CD4-positive, alpha-beta T cell treated with Interleukin-4 for 4 hours (primary cell): ENCODE measurements at regions not wholly inside any gene's neighbourhood (a gene's known extent, or its start where the extent isn't known, plus 50 kb on each side); places are given as distances from the start of the nearest gene placed in this dataset.

Experiments
- DNase-seq: peaks from one replicate; pipeline ENCODE4 v3.0.0-alpha.2; 2020

- DNase-seq, result peak; percentile 36
These were observed 304.1 kb upstream of the SSTR1 start for GRCh38 chr14:37903343-37904191.

- DNase-seq, result no peak
These were observed 283.1 kb upstream of the SSTR1 start for GRCh38 chr14:37924622-37925021.

GRCh38 chr14:37932008-37932407, 275.7 kb upstream of the SSTR1 start:
- DNase-seq, result no peak

- DNase-seq, result no peak
These were observed 275.2 kb upstream of the SSTR1 start for GRCh38 chr14:37932481-37932880.

- no peak for DNase-seq
These were observed 270.7 kb upstream of the SSTR1 start for GRCh38 chr14:37936971-37937370.

- DNase-seq, result no peak
These were observed 268.2 kb upstream of the SSTR1 start for GRCh38 chr14:37939442-37940028.

GRCh38 chr14:37945959-37946358, 261.7 kb upstream of the SSTR1 start:
- DNase-seq, result no peak

- no peak for DNase-seq
These were observed 260.9 kb upstream of the SSTR1 start for GRCh38 chr14:37946819-37947218.

GRCh38 chr14:37948266-37948665, 259.4 kb upstream of the SSTR1 start:
- no peak for DNase-seq

GRCh38 chr14:37968664-37969240, 239.0 kb upstream of the SSTR1 start:
- no peak for DNase-seq

GRCh38 chr14:37969511-37969979, 238.2 kb upstream of the SSTR1 start:
- DNase-seq, result no peak

- DNase-seq, result no peak
These were observed 237.0 kb upstream of the SSTR1 start for GRCh38 chr14:37970696-37971095.

GRCh38 chr14:37972941-37973887, 234.5 kb upstream of the SSTR1 start:
- no peak for DNase-seq

GRCh38 chr14:37974421-37974820, 233.3 kb upstream of the SSTR1 start:
- DNase-seq, result no peak

- no peak for DNase-seq
These were observed 230.2 kb upstream of the SSTR1 start for GRCh38 chr14:37977481-37977880.

GRCh38 chr14:37985826-37986470, 221.8 kb upstream of the SSTR1 start:
- DNase-seq, result peak; percentile 72

GRCh38 chr14:37988472-37988871, 219.2 kb upstream of the SSTR1 start:
- no peak for DNase-seq

- no peak for DNase-seq
These were observed 216.7 kb upstream of the SSTR1 start for GRCh38 chr14:37991027-37991426.

- no peak for DNase-seq
These were observed 215.2 kb upstream of the SSTR1 start for GRCh38 chr14:37992499-37992898.

GRCh38 chr14:37994846-37995372, 212.8 kb upstream of the SSTR1 start:
- DNase-seq, result no peak

- DNase-seq, result no peak
These were observed 210.7 kb upstream of the SSTR1 start for GRCh38 chr14:37997017-37997416.

- DNase-seq, result no peak
These were observed 207.4 kb upstream of the SSTR1 start for GRCh38 chr14:38000340-38000739.
